ENCODE measurements at regions not wholly inside any gene's neighbourhood (a gene's known extent, or its start where the extent isn't known, plus 50 kb on each side); places are given as distances from the start of the nearest gene placed in this dataset.

- TF ChIP-seq CTCF (IDR thresholded peaks at IDR 0.05) = no peak
- no peak for TF ChIP-seq ZFX (IDR thresholded peaks at IDR 0.05; ENCODE audit: borderline replicate concordance)
Observed at GRCh38 chr13:47168066-47168465, 271.2 kb upstream of the HTR2A start.

Measured in 22Rv1 (cell line).